Activated CD8-positive, alpha-beta memory T cell treated with anti-CD3 and anti-CD28 coated beads, Interleukin-2, amount 50 U/mL, for 4 hours (primary cell): ENCODE measurements at regions not wholly inside any gene's neighbourhood (a gene's known extent, or its start where the extent isn't known, plus 50 kb on each side); places are given as distances from the start of the nearest gene placed in this dataset.
"Not testable (repeated sequence)": the region's sequence is repeated elsewhere in the genome, so short reads cannot be mapped to it uniquely, and the experiment has no call there.

Experiments used
- DNase-seq: peaks from one replicate; pipeline ENCODE4 v3.0.0-alpha.2; 2020

- DNase-seq: no peak
Measured at GRCh38 chr15:62326460-62327011, 161.5 kb upstream of the C2CD4B start.

- no peak for DNase-seq
Measured at GRCh38 chr15:62327406-62327805, 162.3 kb upstream of the C2CD4B start.

GRCh38 chr15:62332472-62332871 lies 167.4 kb upstream of the C2CD4B start:
- not testable (repeated sequence) for DNase-seq

- no peak for DNase-seq
Measured at GRCh38 chr15:62334536-62334935, 169.5 kb upstream of the C2CD4B start.

GRCh38 chr15:62337934-62338333 lies 172.8 kb upstream of the C2CD4B start:
- no peak for DNase-seq

GRCh38 chr15:62338497-62338896 lies 173.4 kb upstream of the C2CD4B start:
- DNase-seq: no peak

GRCh38 chr15:62342959-62343358 lies 177.9 kb upstream of the C2CD4B start:
- no peak for DNase-seq

- DNase-seq: no peak
Measured at GRCh38 chr15:62343397-62343796, 178.3 kb upstream of the C2CD4B start.

- DNase-seq: peak; percentile 37
Measured at GRCh38 chr15:62344806-62345539, 179.9 kb upstream of the C2CD4B start.

GRCh38 chr15:62346168-62346567 lies 181.1 kb upstream of the C2CD4B start:
- DNase-seq: no peak

GRCh38 chr15:62348118-62348517 lies 183.0 kb upstream of the C2CD4B start:
- DNase-seq: no peak

- no peak for DNase-seq
Measured at GRCh38 chr15:62348623-62349022, 183.5 kb upstream of the C2CD4B start.

GRCh38 chr15:62352817-62353216 lies 187.7 kb upstream of the C2CD4B start:
- DNase-seq: no peak

GRCh38 chr15:62357431-62357830 lies 192.3 kb upstream of the C2CD4B start:
- DNase-seq: no peak

GRCh38 chr15:62359416-62359815 lies 194.3 kb upstream of the C2CD4B start:
- DNase-seq: no peak

GRCh38 chr15:62360332-62361097 lies 195.4 kb upstream of the C2CD4B start:
- no peak for DNase-seq

GRCh38 chr15:62362144-62362543 lies 197.1 kb upstream of the C2CD4B start:
- DNase-seq: no peak

GRCh38 chr15:62362608-62363007 lies 197.5 kb upstream of the C2CD4B start:
- DNase-seq: no peak

- DNase-seq: no peak
Measured at GRCh38 chr15:62363913-62364312, 198.8 kb upstream of the C2CD4B start.

- no peak for DNase-seq
Measured at GRCh38 chr15:62365795-62366442, 200.8 kb upstream of the C2CD4B start.

- DNase-seq: no peak
Measured at GRCh38 chr15:62369454-62369853, 204.4 kb upstream of the C2CD4B start.

- not testable (repeated sequence) for DNase-seq
Measured at GRCh38 chr15:62371683-62372082, 206.6 kb upstream of the C2CD4B start.

- no peak for DNase-seq
Measured at GRCh38 chr15:62377736-62378480, 212.8 kb upstream of the C2CD4B start.
